Gastroesophageal sphincter (tissue), 3 donors: ENCODE measurements at regions not wholly inside any gene's neighbourhood (a gene's known extent, or its start where the extent isn't known, plus 50 kb on each side); places are given as distances from the start of the nearest gene placed in this dataset.

Source experiments
- EP300 ChIP-seq: sonication (generic); formaldehyde crosslinking; IDR thresholded peaks from one replicate; pipeline ENCODE4 v1.6.1; 2017; ENCODE audit warnings: antibody characterized with exemption, mild to moderate bottlenecking
- POLR2A ChIP-seq, 2 donors: fragments of 450-650 bp; IDR thresholded peaks; one replicate each; pipeline ENCODE4 v1.6.1; 2017; ENCODE audit warnings: antibody characterized with exemption in 2 of 2, mild to moderate bottlenecking in 2 of 2, moderate library complexity in 1 of 2
- POLR2AphosphoS5 ChIP-seq: sonication (generic); formaldehyde crosslinking; IDR thresholded peaks from one replicate; pipeline ENCODE4 v1.6.1; 2017; ENCODE audit warnings: antibody characterized with exemption
- TF ChIP-seq, protein P1 (sequence below), 4 experiments: fragments of 200-600 bp in 2 of 4; fragments of 450-650 bp in 2 of 4; sonication (generic) in 1 of 4; IDR thresholded peaks; one replicate each; pipeline ENCODE4 v1.5.1; 2017 to 2019; ENCODE audit warnings: antibody characterized with exemption in 4 of 4, mild to moderate bottlenecking in 2 of 4, moderate library complexity in 2 of 4

DNA sequence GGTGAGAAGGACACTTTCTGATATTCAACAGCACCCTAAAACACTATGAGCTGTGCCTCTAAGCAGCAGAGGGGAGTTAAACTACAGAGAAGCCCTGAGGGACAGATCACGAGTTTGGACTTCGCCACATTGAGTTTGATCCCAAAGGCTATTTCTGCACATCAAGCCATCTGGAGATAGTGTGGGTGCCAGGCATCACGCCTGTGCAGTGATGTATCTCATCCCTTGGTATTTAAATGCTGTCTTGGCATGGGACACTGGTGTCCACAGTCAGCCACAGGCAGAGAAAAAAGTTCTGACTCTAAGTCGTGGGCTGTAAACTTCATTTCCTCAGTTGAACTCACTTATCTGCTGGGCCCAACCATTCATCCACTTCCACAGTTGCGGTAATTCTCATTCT lies 742.3 kb upstream of the CELF4 start:
- TF ChIP-seq, protein P1, sequence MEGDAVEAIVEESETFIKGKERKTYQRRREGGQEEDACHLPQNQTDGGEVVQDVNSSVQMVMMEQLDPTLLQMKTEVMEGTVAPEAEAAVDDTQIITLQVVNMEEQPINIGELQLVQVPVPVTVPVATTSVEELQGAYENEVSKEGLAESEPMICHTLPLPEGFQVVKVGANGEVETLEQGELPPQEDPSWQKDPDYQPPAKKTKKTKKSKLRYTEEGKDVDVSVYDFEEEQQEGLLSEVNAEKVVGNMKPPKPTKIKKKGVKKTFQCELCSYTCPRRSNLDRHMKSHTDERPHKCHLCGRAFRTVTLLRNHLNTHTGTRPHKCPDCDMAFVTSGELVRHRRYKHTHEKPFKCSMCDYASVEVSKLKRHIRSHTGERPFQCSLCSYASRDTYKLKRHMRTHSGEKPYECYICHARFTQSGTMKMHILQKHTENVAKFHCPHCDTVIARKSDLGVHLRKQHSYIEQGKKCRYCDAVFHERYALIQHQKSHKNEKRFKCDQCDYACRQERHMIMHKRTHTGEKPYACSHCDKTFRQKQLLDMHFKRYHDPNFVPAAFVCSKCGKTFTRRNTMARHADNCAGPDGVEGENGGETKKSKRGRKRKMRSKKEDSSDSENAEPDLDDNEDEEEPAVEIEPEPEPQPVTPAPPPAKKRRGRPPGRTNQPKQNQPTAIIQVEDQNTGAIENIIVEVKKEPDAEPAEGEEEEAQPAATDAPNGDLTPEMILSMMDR (IDR thresholded peaks at IDR 0.05), result no peak
- no peak for TF ChIP-seq POLR2A (IDR thresholded peaks at IDR 0.05)
- TF ChIP-seq EP300, result no peak
- TF ChIP-seq POLR2AphosphoS5, result no peak
